HL-60 (cell line): ENCODE measurements at regions not wholly inside any gene's neighbourhood (a gene's known extent, or its start where the extent isn't known, plus 50 kb on each side); places are given as distances from the start of the nearest gene placed in this dataset.

Source experiments
- DNase-seq, 2 experiments: peaks; one replicate each; pipeline ENCODE4 v3.0.0-alpha.2; 2010 to 2020; ENCODE audit warnings: low read depth in 1 of 2, low spot score in 1 of 2
- H3K27ac ChIP-seq: fragments of 250-450 bp; sonication (Bioruptor Pico); replicated peaks from 2 replicates; pipeline ENCODE4 v1.5.1; 2020; ENCODE audit warnings: mild to moderate bottlenecking, moderate library complexity
- H3K27me3 ChIP-seq: fragments of 250-450 bp; sonication (Bioruptor Pico); 2 replicates; pipeline ENCODE4 v1.5.1; 2021; ENCODE audit warnings: mild to moderate bottlenecking, moderate library complexity; ENCODE audit not compliant: insufficient read depth, poor library complexity, severe bottlenecking
- H3K4me3 ChIP-seq: replicated peaks from 2 replicates; pipeline ENCODE4 v1.5.1; 2011; ENCODE audit warnings: mild to moderate bottlenecking, control low read depth, low read length; ENCODE audit not compliant: insufficient read depth
- CTCF ChIP-seq: IDR thresholded peaks from one replicate; pipeline ENCODE4 v1.5.1; 2011; ENCODE audit warnings: low read length, control low read depth, inconsistent platforms; ENCODE audit not compliant: insufficient read depth
- GABPA ChIP-seq: IDR thresholded peaks from 2 replicates; pipeline ENCODE4 v1.6.1; 2012; ENCODE audit warnings: low read depth
- POLR2AphosphoS5 ChIP-seq: IDR thresholded peaks from 2 replicates; pipeline ENCODE4 v1.6.1; 2012; ENCODE audit warnings: low read depth
- REST ChIP-seq: IDR thresholded peaks from 2 replicates; pipeline ENCODE4 v1.6.1; 2012; ENCODE audit warnings: low read depth; ENCODE audit not compliant: insufficient replicate concordance
- SPI1 ChIP-seq: IDR thresholded peaks from 2 replicates; pipeline ENCODE4 v1.6.1; 2012; ENCODE audit warnings: low read depth, mild to moderate bottlenecking, borderline replicate concordance

GRCh38 chr15:29424118-29424517 lies 154.5 kb upstream of the NSMCE3 start:
- H3K4me3 ChIP-seq, result no peak overlapping the region
- TF ChIP-seq SPI1 (no peak), POLR2AphosphoS5 (no peak), CTCF (no peak), REST (no peak), GABPA (no peak)
- H3K27me3 ChIP-seq, result no peaks in the 10 kb centered on the region
- no peak for DNase-seq
- no peak overlapping the region for H3K27ac ChIP-seq

- TF ChIP-seq REST (no peak), SPI1 (no peak), POLR2AphosphoS5 (no peak), CTCF (no peak), GABPA (no peak)
- no peak for DNase-seq
- Histone ChIP-seq H3K4me3 (no peak overlapping the region), H3K27ac (no peak overlapping the region), H3K27me3 (no peaks in the 10 kb centered on the region)
These were observed 153.0 kb upstream of the NSMCE3 start for GRCh38 chr15:29422606-29423005.

GRCh38 chr15:29420188-29420587 lies 150.6 kb upstream of the NSMCE3 start:
- TF ChIP-seq GABPA, result no peak
- TF ChIP-seq POLR2AphosphoS5, result no peak
- TF ChIP-seq SPI1, result no peak
- no peak for TF ChIP-seq REST
- TF ChIP-seq CTCF, result no peak
- H3K27me3 ChIP-seq, result no peaks in the 10 kb centered on the region
- H3K27ac ChIP-seq, result no peak overlapping the region
- H3K4me3 ChIP-seq, result no peak overlapping the region
- no peak for DNase-seq
